Adrenal gland (tissue), 5 donors: ENCODE measurements at regions not wholly inside any gene's neighbourhood (a gene's known extent, or its start where the extent isn't known, plus 50 kb on each side); places are given as distances from the start of the nearest gene placed in this dataset.

Experiments
- CTCF ChIP-seq, 6 experiments: fragments of 450-650 bp in 4 of 6; fragments of 200-600 bp in 2 of 6; sonication (generic) in 1 of 6; IDR thresholded peaks; 1 replicate in 5 of 6; 2 replicates in 1 of 6; pipeline versions ENCODE4 v1.5.1 to v1.8.0; 2016 to 2021; ENCODE audit warnings: antibody characterized with exemption in 6 of 6, mild to moderate bottlenecking in 2 of 6, moderate library complexity in 1 of 6
- POLR2A ChIP-seq, 2 donors: fragments of 450-650 bp; IDR thresholded peaks; one replicate each; pipeline ENCODE4 v1.6.1; 2017; ENCODE audit warnings: antibody characterized with exemption in 2 of 2, mild to moderate bottlenecking in 2 of 2, moderate library complexity in 1 of 2
- donor health status: DM: no; HTN: no; CAD: no.

GRCh38 chr7:131047651-131048304 lies 279.9 kb upstream of the MKLN1 start:
- no peak for TF ChIP-seq CTCF (IDR thresholded peaks at IDR 0.05)
- TF ChIP-seq POLR2A (IDR thresholded peaks at IDR 0.05), result no peak
